ENCODE measurements at regions not wholly inside any gene's neighbourhood (a gene's known extent, or its start where the extent isn't known, plus 50 kb on each side); places are given as distances from the start of the nearest gene placed in this dataset.

DNA sequence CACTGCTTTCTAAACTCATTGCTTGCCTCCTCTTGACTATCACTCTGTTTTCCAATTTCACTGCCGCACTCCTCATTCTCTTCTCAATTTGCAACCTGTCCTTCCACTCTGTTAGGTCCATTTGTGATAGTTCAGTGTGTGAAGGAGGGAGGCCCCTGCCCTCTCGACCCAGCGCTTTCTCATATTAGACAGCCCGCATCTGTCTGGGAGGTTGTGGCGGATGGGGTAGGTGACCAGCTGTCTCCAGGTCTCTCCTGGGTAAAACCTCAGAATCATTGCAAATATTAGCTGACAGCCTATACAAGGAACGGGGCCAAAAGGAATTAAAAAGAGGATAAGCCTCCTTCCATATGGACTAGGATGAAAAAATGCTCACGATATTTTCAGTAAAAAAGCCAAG lies 358.3 kb downstream of the SHQ1 start:
- no peak for DNase-seq (ENCODE audit: low spot score)

DNA sequence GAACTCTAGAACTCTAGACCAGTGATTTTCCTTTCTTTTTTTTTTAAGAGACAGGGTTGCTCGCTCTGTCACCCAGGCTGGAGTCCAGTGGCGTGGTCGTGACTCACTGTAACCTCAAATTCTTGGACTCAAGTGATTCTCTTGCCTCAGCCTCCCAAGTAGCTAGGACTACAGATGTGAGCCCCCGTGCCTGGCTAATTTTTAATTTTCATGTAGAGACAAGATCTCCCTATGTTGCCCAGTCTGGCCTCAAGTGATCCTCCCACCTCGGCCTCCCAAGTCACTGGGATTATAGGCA lies 359.6 kb downstream of the SHQ1 start:
- DNase-seq (ENCODE audit: low spot score), result no peak

DNA sequence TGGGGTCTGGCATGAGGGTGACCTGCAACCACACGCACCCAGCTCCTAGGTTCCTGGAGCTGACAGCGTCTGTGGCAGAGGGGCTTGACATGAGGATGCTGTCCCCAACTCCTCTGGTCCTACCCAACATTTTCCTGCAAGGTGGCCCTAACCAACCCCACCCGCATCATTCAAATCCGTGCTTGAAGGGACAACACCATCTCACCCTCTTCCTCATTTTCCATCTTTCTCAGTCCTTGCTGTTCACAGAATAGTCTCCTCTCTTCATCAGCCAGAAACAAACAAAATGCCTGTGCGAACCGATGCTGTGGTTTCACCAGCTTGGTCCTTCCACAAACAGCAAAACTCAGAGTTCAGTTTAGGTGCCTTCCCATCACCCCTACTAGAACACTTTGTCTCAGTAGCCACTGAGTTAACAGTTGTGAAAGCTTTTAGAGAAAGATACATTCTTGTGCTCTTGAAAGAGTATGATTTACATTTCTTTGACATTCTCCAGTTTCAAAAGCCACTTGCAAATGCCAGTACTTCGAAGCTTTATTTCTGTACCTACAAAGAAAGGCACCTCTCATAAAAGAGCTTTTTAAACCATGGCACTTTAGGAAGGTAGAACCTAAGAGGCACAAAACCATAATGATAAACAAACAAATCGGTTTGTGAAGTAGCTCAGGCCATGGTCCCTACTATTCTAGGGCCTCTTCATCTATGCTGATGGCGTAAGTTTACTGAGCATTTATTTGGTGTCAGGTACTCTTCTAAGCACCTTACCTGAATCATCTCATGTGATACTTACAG lies 360.1 kb downstream of the SHQ1 start:
- no peak for DNase-seq (ENCODE audit: low spot score)

DNA sequence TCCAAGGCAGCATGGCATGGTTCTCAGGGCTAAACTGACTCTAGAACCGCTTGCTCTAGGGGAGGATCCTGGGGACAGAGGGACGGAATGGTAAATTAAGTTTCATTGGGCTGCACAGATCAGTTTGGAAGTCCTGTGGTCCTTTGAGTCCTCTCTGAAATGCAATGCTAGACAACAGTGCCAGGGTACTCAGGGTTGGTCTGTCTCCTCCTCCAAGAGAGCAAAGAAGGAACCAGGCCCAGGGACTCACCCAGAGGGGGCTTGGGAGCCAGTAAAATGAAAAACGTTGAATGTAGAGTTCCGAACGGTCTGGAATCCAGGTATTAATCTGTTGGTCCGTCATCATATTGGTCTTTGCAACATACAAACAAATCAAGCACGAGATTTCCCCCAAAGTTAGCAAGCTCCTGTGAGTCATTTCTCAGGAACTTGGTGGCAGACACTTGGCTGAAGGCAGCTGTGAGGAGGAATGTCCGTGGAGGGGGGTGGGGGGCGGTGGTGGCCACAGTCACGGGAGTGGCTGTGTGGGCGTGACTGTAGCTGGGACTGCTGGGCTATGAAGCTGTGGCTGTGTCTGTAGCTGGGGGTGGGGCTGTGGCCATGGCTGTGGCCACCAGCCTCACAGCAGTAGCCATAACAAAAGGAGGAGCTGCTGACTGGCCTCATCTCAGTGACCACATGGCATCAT lies 361.0 kb downstream of the SHQ1 start:
- DNase-seq (ENCODE audit: low spot score), result no peak

DNA sequence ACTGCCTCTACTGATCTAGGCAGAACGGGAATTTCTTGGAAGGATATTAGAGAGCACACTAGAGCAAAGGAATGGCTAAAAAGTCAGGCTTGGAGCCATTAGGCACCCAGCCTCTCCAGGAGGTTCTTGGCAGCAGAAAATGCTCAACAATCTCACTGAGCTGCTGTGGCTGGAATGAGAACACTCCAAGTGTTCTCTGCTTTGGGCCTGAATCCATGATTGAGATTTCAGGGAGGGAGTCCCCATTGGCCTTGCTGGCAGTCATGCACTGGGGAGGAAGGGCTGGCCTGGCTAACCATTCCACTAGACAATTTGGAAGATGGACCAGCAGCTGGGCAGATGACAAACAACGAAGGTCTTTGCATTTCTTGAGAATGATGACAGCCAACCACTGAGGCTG lies 362.6 kb downstream of the SHQ1 start:
- no peak for DNase-seq (ENCODE audit: low spot score)

DNA sequence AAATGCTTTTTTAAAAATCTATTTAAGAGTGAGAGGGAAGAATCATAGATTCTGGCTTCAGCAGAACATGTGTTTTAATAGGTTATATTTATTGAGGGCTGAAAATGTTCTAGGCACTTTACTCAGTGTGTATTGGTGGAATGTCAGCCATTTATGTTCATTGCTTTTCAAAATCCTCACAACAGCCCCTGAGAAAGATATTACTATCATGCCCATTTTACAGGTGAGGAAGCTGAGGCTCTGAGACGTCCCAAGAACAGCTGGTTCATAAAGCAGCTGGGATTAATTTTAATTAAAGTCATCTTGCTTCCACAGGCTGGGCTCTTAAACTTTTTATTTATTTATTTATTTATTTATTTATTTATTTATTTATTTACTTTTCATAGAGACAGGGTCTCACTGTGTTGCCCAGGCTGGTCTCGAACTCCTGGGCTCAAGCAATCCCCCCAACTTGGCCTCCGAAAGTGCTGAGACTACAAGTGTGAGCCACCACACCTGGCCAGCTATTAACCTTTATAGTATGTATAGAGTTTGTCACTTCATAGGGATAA lies 364.6 kb downstream of the SHQ1 start:
- DNase-seq (ENCODE audit: low spot score), result no peak

- peak; percentile 22 for DNase-seq (ENCODE audit: low spot score)
Observed at GRCh38 chr3:72482589-72483321, 365.5 kb downstream of the SHQ1 start.

DNA sequence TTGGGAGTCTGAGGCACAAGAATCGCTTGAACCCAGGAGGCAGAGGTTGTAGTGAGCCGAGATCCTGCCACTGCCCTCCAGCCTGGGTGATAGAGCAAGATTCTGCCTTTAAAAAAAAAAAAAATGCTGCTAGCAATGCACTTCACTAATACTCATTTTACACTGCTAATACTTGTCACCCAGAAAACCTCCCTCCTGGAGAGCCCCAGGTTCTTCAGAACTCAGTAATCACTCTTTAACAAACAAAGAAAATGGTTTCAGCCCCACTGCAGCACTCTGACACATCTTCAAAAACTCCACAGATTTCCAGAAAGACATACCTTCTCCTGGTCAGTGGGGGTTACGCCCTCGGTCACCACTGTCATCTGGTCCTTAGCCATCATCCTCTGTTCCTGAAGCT lies 366.7 kb downstream of the SHQ1 start:
- no peak for DNase-seq (ENCODE audit: low spot score)

DNA sequence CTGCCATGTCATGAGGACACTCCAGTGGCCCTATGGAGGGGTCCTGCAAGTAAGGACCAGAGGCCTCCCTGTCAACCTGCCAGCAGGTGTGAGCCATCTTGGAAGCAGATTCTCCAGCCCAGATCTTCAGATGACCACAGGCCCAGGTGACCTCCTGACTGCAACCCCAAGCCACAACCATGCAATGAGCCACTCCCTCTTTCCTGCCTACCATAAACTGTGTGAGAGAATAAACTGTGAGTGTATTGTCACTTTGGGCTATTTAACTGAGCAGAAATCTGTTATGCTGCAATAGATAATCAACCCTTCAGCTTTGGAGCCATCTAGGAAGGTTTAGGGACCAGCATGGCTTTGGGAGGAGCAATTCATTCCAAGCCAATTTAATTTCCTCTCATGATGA lies 367.9 kb downstream of the SHQ1 start:
- DNase-seq (ENCODE audit: low spot score), result no peak

- DNase-seq (ENCODE audit: low spot score), result no peak
Observed at GRCh38 chr3:72479651-72480215, 368.5 kb downstream of the SHQ1 start.

- DNase-seq (ENCODE audit: low spot score), result no peak
Observed at GRCh38 chr3:72476139-72476483, 372.1 kb downstream of the SHQ1 start.

DNA sequence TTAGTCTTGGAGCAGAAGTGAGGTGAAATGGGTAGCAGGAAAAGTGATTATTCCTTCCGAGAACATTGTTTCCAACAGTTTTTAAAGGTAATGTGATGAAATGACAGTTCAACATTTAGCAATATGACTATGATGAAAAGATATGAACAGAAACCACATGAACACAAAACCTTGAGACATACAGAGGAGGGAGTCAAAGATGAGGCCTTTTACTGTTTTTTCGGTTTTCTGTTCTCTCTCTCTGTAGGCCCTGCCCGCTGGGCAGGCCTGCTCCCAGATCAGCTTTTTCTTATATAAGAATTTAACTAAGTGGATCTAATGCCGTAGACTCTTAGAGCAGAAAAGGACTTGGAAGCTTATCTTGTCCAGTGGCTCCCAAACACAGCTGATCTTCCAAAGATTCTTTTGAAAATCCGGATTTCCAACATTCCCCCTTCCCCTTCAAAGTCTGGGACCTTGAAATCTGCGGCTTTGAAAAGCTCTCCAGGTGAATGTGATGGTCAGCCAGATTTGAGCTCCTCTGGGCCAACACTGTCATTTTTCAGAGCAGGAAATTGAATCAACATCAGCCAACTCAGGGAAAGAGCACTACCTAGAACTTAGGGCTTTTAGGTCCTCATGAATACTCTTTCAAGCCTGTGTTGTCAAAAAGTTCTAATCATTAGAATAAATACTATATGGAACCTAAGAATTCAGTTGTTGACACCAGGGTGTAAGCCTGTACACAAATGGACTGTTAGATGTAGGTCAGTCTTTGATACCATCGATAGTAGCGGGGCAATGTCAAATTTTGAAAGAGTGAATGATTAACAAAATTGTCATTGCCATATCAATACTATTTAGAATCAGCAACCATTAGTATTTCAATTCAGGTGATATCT lies 372.7 kb downstream of the SHQ1 start:
- no peak for DNase-seq (ENCODE audit: low spot score)

GRCh38 chr3:72474775-72475174 lies 373.5 kb downstream of the SHQ1 start:
- no peak for DNase-seq (ENCODE audit: low spot score)

DNA sequence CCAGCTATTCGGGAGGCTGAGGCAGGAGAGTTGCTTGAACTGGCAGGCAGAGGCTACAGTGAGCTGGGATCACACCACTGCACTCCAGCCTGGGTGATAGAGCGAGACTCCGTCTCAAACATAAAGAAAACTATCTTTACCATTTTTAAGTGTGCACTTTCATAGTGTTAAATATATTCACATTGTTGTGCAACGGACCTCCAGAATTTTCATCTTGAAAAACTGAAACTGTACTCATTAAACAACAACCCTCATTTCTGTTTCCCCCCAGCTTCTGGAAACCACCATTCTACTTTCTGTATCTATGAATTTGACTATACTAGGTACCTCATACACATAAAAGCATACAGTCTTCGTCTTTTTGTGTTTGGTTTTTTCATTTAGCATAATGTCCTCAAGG lies 375.1 kb downstream of the SHQ1 start:
- no peak for DNase-seq (ENCODE audit: low spot score)

DNA sequence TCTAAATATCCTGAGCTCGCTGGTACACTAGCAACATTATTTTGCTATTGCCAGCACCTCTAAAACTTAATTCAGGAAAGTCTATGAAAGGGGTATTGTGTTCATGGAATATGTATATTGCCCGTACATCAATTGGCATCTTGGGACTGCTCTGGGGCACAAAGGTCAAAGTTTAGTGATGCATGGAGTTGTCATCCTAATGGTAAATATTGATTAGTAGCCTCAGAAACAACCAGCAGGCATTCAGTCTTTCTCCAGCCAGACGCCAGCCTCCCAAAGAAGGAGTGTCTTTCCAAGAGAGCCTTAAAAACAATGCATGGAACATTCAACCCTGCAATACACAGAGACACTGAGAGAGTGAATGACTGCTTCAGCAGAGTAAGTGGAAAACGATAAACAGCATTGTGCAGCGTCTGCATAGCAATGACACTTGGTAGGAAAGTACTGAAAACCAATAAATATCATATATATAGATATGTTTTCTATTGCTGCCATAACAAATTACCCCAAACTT lies 377.3 kb downstream of the SHQ1 start:
- DNase-seq (ENCODE audit: low spot score), result no peak

DNA sequence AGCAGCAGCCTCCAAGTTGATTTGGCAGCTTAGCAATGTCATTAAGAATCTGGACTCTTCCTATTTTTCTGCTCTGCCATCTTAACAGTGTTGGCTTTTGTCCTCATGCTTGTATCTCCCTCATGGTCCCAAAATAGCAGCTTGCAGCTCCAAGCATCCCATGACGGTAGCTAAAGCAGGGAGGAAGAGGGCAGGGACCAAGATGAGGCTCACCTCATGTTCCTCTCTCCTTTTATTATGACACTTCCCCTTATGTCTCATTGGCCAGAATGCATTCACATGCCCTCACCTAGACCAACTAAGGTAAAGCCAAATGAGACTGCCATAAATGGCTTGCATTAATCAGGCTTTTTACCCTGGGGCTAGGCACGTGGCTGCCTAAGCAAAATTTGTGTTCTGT lies 382.4 kb downstream of the SHQ1 start:
- DNase-seq (ENCODE audit: low spot score), result no peak

GRCh38 chr3:72463083-72463482 lies 385.2 kb downstream of the SHQ1 start:
- no peak for DNase-seq (ENCODE audit: low spot score)

DNA sequence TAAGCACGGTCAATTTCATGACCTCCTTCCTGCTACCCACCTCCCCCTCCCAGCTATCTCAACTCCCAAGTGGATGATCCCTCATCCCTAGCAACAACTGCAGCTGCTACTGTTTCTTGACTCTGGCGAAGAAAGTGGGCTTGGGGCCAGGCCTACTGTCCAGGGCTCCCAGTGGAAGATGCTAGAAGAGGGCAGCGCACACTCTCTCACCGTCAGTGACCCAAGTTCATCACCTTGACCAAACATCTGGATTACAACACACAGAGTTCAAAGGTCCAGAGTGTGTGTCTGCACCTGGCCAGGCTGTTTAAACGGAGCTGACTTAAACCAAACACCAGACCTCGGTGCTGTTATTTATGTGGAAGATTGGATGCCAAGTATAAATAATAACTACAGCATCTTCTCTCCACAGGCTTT lies 385.6 kb downstream of the SHQ1 start:
- DNase-seq (ENCODE audit: low spot score), result no peak

- DNase-seq (ENCODE audit: low spot score), result no peak
Observed at GRCh38 chr3:72461787-72462186, 386.5 kb downstream of the SHQ1 start.

GRCh38 chr3:72460205-72461174 lies 387.8 kb downstream of the SHQ1 start:
- no peak for DNase-seq (ENCODE audit: low spot score)
